ENCODE measurements at regions not wholly inside any gene's neighbourhood (a gene's known extent, or its start where the extent isn't known, plus 50 kb on each side); places are given as distances from the start of the nearest gene placed in this dataset.

- Mint-ChIP-seq H3K4me3 (no peak overlapping the region), H3K4me1 (no peaks in the 10 kb centered on the region), H3K9me3 (no peaks in the 10 kb centered on the region), H3K27me3 (no peaks in the 10 kb centered on the region), H3K27ac (ENCODE audit: low read depth) (no peak overlapping the region), H3K36me3 (ENCODE audit: insufficient read depth) (no peaks in the 10 kb centered on the region)
- no peak for ATAC-seq (replicated peaks; ENCODE audit: extremely low read depth, poor library complexity, severe bottlenecking)
- no peak for DNase-seq (ENCODE audit: low spot score in 2 of 2)
These were observed 54.9 kb downstream of the MAGEB17 start for GRCh38 chrX:16222151-16222550.

GRCh38 chrX:16223385-16223784 lies 56.1 kb downstream of the MAGEB17 start:
- H3K4me3 Mint-ChIP-seq = no peak overlapping the region
- no peaks in the 10 kb centered on the region for H3K36me3 Mint-ChIP-seq (ENCODE audit: insufficient read depth)
- no peak overlapping the region for H3K27ac Mint-ChIP-seq (ENCODE audit: low read depth)
- no peaks in the 10 kb centered on the region for H3K27me3 Mint-ChIP-seq
- no peak for DNase-seq (ENCODE audit: low spot score in 2 of 2)
- ATAC-seq (replicated peaks; ENCODE audit: extremely low read depth, poor library complexity, severe bottlenecking) = no peak
- H3K9me3 Mint-ChIP-seq = no peaks in the 10 kb centered on the region
- no peaks in the 10 kb centered on the region for H3K4me1 Mint-ChIP-seq

- no peak overlapping the region for H3K27ac Mint-ChIP-seq (ENCODE audit: low read depth)
- H3K36me3 Mint-ChIP-seq (ENCODE audit: insufficient read depth) = peaks cover 3% of the 10 kb centered on the region
- no peak for ATAC-seq (replicated peaks; ENCODE audit: extremely low read depth, poor library complexity, severe bottlenecking)
- H3K4me3 Mint-ChIP-seq = no peak overlapping the region
- H3K27me3 Mint-ChIP-seq = peaks cover 13% of the 10 kb centered on the region
- H3K9me3 Mint-ChIP-seq = no peaks in the 10 kb centered on the region
- no peaks in the 10 kb centered on the region for H3K4me1 Mint-ChIP-seq
- DNase-seq (ENCODE audit: low spot score in 2 of 2) = no peak
These were observed 71.9 kb downstream of the MAGEB17 start for GRCh38 chrX:16239211-16239610.

GRCh38 chrX:16240231-16240905 lies 73.1 kb downstream of the MAGEB17 start:
- no peak for ATAC-seq (replicated peaks; ENCODE audit: extremely low read depth, poor library complexity, severe bottlenecking)
- Mint-ChIP-seq H3K9me3 (no peaks in the 10 kb centered on the region), H3K4me3 (no peak overlapping the region), H3K4me1 (no peaks in the 10 kb centered on the region), H3K27me3 (peaks cover 13% of the 10 kb centered on the region), H3K27ac (ENCODE audit: low read depth) (no peak overlapping the region), H3K36me3 (ENCODE audit: insufficient read depth) (peaks cover 3% of the 10 kb centered on the region)
- DNase-seq (ENCODE audit: low spot score in 2 of 2) = no peak

- H3K27me3 Mint-ChIP-seq = peaks cover 13% of the 10 kb centered on the region
- no peaks in the 10 kb centered on the region for H3K9me3 Mint-ChIP-seq
- H3K4me1 Mint-ChIP-seq = no peaks in the 10 kb centered on the region
- DNase-seq (ENCODE audit: low spot score in 2 of 2) (no peak), ATAC-seq (replicated peaks; ENCODE audit: extremely low read depth, poor library complexity, severe bottlenecking) (no peak)
- no peak overlapping the region for H3K4me3 Mint-ChIP-seq
- no peak overlapping the region for H3K27ac Mint-ChIP-seq (ENCODE audit: low read depth)
- peaks cover 3% of the 10 kb centered on the region for H3K36me3 Mint-ChIP-seq (ENCODE audit: insufficient read depth)
These were observed 73.7 kb downstream of the MAGEB17 start for GRCh38 chrX:16240968-16241367.

GRCh38 chrX:16250296-16250695 lies 83.0 kb downstream of the MAGEB17 start:
- DNase-seq (ENCODE audit: low spot score in 2 of 2) (no peak), ATAC-seq (replicated peaks; ENCODE audit: extremely low read depth, poor library complexity, severe bottlenecking) (no peak)
- H3K27ac Mint-ChIP-seq (ENCODE audit: low read depth) = no peak overlapping the region
- no peaks in the 10 kb centered on the region for H3K36me3 Mint-ChIP-seq (ENCODE audit: insufficient read depth)
- H3K4me3 Mint-ChIP-seq = no peak overlapping the region
- H3K9me3 Mint-ChIP-seq = no peaks in the 10 kb centered on the region
- peaks cover 10% of the 10 kb centered on the region for H3K27me3 Mint-ChIP-seq
- H3K4me1 Mint-ChIP-seq = no peaks in the 10 kb centered on the region

- Mint-ChIP-seq H3K27me3 (peaks cover 10% of the 10 kb centered on the region), H3K27ac (ENCODE audit: low read depth) (no peak overlapping the region), H3K4me1 (no peaks in the 10 kb centered on the region), H3K4me3 (no peak overlapping the region), H3K9me3 (no peaks in the 10 kb centered on the region), H3K36me3 (ENCODE audit: insufficient read depth) (no peaks in the 10 kb centered on the region)
- DNase-seq (ENCODE audit: low spot score in 2 of 2) = no peak
- ATAC-seq (replicated peaks; ENCODE audit: extremely low read depth, poor library complexity, severe bottlenecking) = no peak
These were observed 84.5 kb downstream of the MAGEB17 start for GRCh38 chrX:16251782-16252181.

GRCh38 chrX:16258882-16259281 lies 91.6 kb downstream of the MAGEB17 start:
- Mint-ChIP-seq H3K27me3 (peaks cover 29% of the 10 kb centered on the region), H3K9me3 (no peaks in the 10 kb centered on the region), H3K4me3 (no peak overlapping the region), H3K36me3 (ENCODE audit: insufficient read depth) (no peaks in the 10 kb centered on the region), H3K27ac (ENCODE audit: low read depth) (no peak overlapping the region), H3K4me1 (no peaks in the 10 kb centered on the region)
- ATAC-seq (replicated peaks; ENCODE audit: extremely low read depth, poor library complexity, severe bottlenecking) = no peak
- DNase-seq (ENCODE audit: low spot score in 2 of 2) = no peak

GRCh38 chrX:16267431-16267830 lies 100.2 kb downstream of the MAGEB17 start:
- H3K27me3 Mint-ChIP-seq = peaks cover 3% of the 10 kb centered on the region
- H3K9me3 Mint-ChIP-seq = no peaks in the 10 kb centered on the region
- DNase-seq (ENCODE audit: low spot score in 2 of 2) (no peak), ATAC-seq (replicated peaks; ENCODE audit: extremely low read depth, poor library complexity, severe bottlenecking) (no peak)
- no peaks in the 10 kb centered on the region for H3K4me1 Mint-ChIP-seq
- no peak overlapping the region for H3K27ac Mint-ChIP-seq (ENCODE audit: low read depth)
- H3K36me3 Mint-ChIP-seq (ENCODE audit: insufficient read depth) = no peaks in the 10 kb centered on the region
- no peak overlapping the region for H3K4me3 Mint-ChIP-seq

- no peak overlapping the region for H3K27ac Mint-ChIP-seq (ENCODE audit: low read depth)
- H3K9me3 Mint-ChIP-seq = no peaks in the 10 kb centered on the region
- H3K4me3 Mint-ChIP-seq = no peak overlapping the region
- ATAC-seq (replicated peaks; ENCODE audit: extremely low read depth, poor library complexity, severe bottlenecking) = no peak
- no peaks in the 10 kb centered on the region for H3K27me3 Mint-ChIP-seq
- H3K4me1 Mint-ChIP-seq = no peaks in the 10 kb centered on the region
- DNase-seq (ENCODE audit: low spot score in 2 of 2) = no peak
- H3K36me3 Mint-ChIP-seq (ENCODE audit: insufficient read depth) = no peaks in the 10 kb centered on the region
These were observed 100.9 kb downstream of the MAGEB17 start for GRCh38 chrX:16268206-16268605.

GRCh38 chrX:16278927-16279326 lies 111.6 kb downstream of the MAGEB17 start:
- DNase-seq (ENCODE audit: low spot score in 2 of 2) (no peak), ATAC-seq (replicated peaks; ENCODE audit: extremely low read depth, poor library complexity, severe bottlenecking) (no peak)
- no peak overlapping the region for H3K27ac Mint-ChIP-seq (ENCODE audit: low read depth)

GRCh38 chrX:16282209-16282608 lies 114.9 kb downstream of the MAGEB17 start:
- Mint-ChIP-seq H3K4me1 (no peaks in the 10 kb centered on the region), H3K27ac (ENCODE audit: low read depth) (no peak overlapping the region), H3K4me3 (no peak overlapping the region), H3K9me3 (no peaks in the 10 kb centered on the region), H3K27me3 (peaks cover 21% of the 10 kb centered on the region), H3K36me3 (ENCODE audit: insufficient read depth) (no peaks in the 10 kb centered on the region)
- ATAC-seq (replicated peaks; ENCODE audit: extremely low read depth, poor library complexity, severe bottlenecking) (no peak), DNase-seq (ENCODE audit: low spot score in 2 of 2) (no peak)

More at GRCh38 chrX:16278927-16279326, 111.6 kb downstream of the MAGEB17 start:
- Mint-ChIP-seq H3K36me3 (ENCODE audit: insufficient read depth) (no peaks in the 10 kb centered on the region), H3K9me3 (no peaks in the 10 kb centered on the region), H3K4me1 (no peaks in the 10 kb centered on the region), H3K4me3 (no peak overlapping the region), H3K27me3 (peaks cover 22% of the 10 kb centered on the region)

- H3K36me3 Mint-ChIP-seq (ENCODE audit: insufficient read depth) = no peaks in the 10 kb centered on the region
- H3K4me1 Mint-ChIP-seq = no peaks in the 10 kb centered on the region
- H3K27ac Mint-ChIP-seq (ENCODE audit: low read depth) = no peak overlapping the region
- DNase-seq (ENCODE audit: low spot score in 2 of 2) = no peak
- no peak for ATAC-seq (replicated peaks; ENCODE audit: extremely low read depth, poor library complexity, severe bottlenecking)
- H3K27me3 Mint-ChIP-seq = no peaks in the 10 kb centered on the region
- no peak overlapping the region for H3K4me3 Mint-ChIP-seq
- no peaks in the 10 kb centered on the region for H3K9me3 Mint-ChIP-seq
These were observed 117.6 kb downstream of the MAGEB17 start for GRCh38 chrX:16284842-16285241.

Measured in central memory CD8-positive, alpha-beta T cell (primary cell).